DND-41 (cell line): ENCODE measurements at regions not wholly inside any gene's neighbourhood (a gene's known extent, or its start where the extent isn't known, plus 50 kb on each side); places are given as distances from the start of the nearest gene placed in this dataset.

ENCODE experiments used
- ATAC-seq: fragments of 200-7000 bp; cut with Tn5 transposase; 3 replicates; pipeline ENCODE4 v1.9.1; 2021; ENCODE audit warnings: low read depth; ENCODE audit not compliant: insufficient read depth
- DNase-seq: peaks from one replicate; pipeline ENCODE4 v3.0.0-alpha.2; 2020
- H2AFZ ChIP-seq: 2 replicates; pipeline ENCODE4 v1.6.0; 2012; ENCODE audit warnings: low read depth, low read length
- H3K27ac ChIP-seq: 2 replicates; pipeline ENCODE4 v1.5.1; 2012; ENCODE audit warnings: low read length, inconsistent platforms
- H3K27me3 ChIP-seq: fragments of 200-600 bp; sonication (generic); 2 replicates; pipeline ENCODE4 v1.6.0; 2012; ENCODE audit warnings: low read length, mild to moderate bottlenecking, inconsistent platforms; ENCODE audit not compliant: insufficient read depth, poor library complexity
- H3K36me3 ChIP-seq: 2 replicates; pipeline ENCODE4 v1.5.1; 2012; ENCODE audit warnings: low read length, inconsistent platforms; ENCODE audit not compliant: insufficient read depth
- H3K4me1 ChIP-seq: 2 replicates; pipeline ENCODE4 v1.5.1; 2012; ENCODE audit warnings: mild to moderate bottlenecking, low read length; ENCODE audit not compliant: insufficient read depth
- H3K4me2 ChIP-seq: 2 replicates; pipeline ENCODE4 v1.6.0; 2012; ENCODE audit warnings: mild to moderate bottlenecking, moderate library complexity, low read length, inconsistent platforms; ENCODE audit not compliant: insufficient read depth
- H3K4me3 ChIP-seq, 2 experiments: fragments of 200-600 bp in 1 of 2; shearing (Covaris generic) in 1 of 2; 2 replicates each; pipeline ENCODE4 v1.5.1; 2012 to 2016; ENCODE audit warnings: inconsistent platforms in 2 of 2, low read length in 2 of 2, mild to moderate bottlenecking in 2 of 2, low read depth in 1 of 2, moderate library complexity in 1 of 2
- H3K79me2 ChIP-seq: 2 replicates; pipeline ENCODE4 v1.6.0; 2012; ENCODE audit warnings: low read length, inconsistent platforms; ENCODE audit not compliant: insufficient read depth
- H3K9ac ChIP-seq: 2 replicates; pipeline ENCODE4 v1.6.0; 2012; ENCODE audit warnings: low read depth, mild to moderate bottlenecking, inconsistent platforms, low read length, moderate library complexity
- H3K9me3 ChIP-seq: 2 replicates; pipeline ENCODE4 v1.5.1; 2012; ENCODE audit warnings: low read length, moderate library complexity, mild to moderate bottlenecking, inconsistent platforms; ENCODE audit not compliant: insufficient read depth, severe bottlenecking
- H4K20me1 ChIP-seq: 2 replicates; pipeline ENCODE4 v1.6.0; 2012; ENCODE audit warnings: low read length; ENCODE audit not compliant: insufficient read depth
- CTCF ChIP-seq: IDR thresholded peaks from 2 replicates; pipeline ENCODE4 v1.5.1; 2012; ENCODE audit warnings: borderline replicate concordance, low read length, moderate library complexity, mild to moderate bottlenecking; ENCODE audit not compliant: poor library complexity, severe bottlenecking; ENCODE audit errors: extremely low read depth
- EZH2 ChIP-seq: IDR thresholded peaks from 3 replicates; pipeline ENCODE4 v1.6.1; 2012; ENCODE audit warnings: borderline replicate concordance, low read depth, mild to moderate bottlenecking, moderate library complexity, low read length, inconsistent platforms; ENCODE audit not compliant: severe bottlenecking

- DNase-seq (no peak), ATAC-seq (no peak)
- H4K20me1 ChIP-seq = no peaks in the 10 kb centered on the region
- H3K27ac ChIP-seq = no peak overlapping the region
- no peaks in the 10 kb centered on the region for H3K9me3 ChIP-seq
- TF ChIP-seq CTCF (no peak), EZH2 (no peak)
- H3K4me1 ChIP-seq = peaks cover 9% of the 10 kb centered on the region
- H3K27me3 ChIP-seq = peaks cover 2% of the 10 kb centered on the region
- no peak overlapping the region for H2AFZ ChIP-seq
- H3K36me3 ChIP-seq = no peaks in the 10 kb centered on the region
- H3K4me3 ChIP-seq = no peak overlapping the region
- no peak overlapping the region for H3K4me2 ChIP-seq
- H3K79me2 ChIP-seq = no peaks in the 10 kb centered on the region
- no peak overlapping the region for H3K9ac ChIP-seq
Observed at GRCh38 chr2:237156857-237157779, 71.4 kb downstream of the COPS8 start.

GRCh38 chr2:237157780-237158102, 72.1 kb downstream of the COPS8 start:
- no peak overlapping the region for H3K27ac ChIP-seq
- ATAC-seq = no peak
- no peaks in the 10 kb centered on the region for H4K20me1 ChIP-seq
- H3K79me2 ChIP-seq = no peaks in the 10 kb centered on the region
- peaks cover 9% of the 10 kb centered on the region for H3K4me1 ChIP-seq
- no peak overlapping the region for H3K4me3 ChIP-seq
- no peaks in the 10 kb centered on the region for H3K9me3 ChIP-seq
- TF ChIP-seq CTCF (no peak), EZH2 (no peak)
- no peaks in the 10 kb centered on the region for H3K36me3 ChIP-seq
- no peak overlapping the region for H3K9ac ChIP-seq
- H3K27me3 ChIP-seq = peaks cover 2% of the 10 kb centered on the region
- H3K4me2 ChIP-seq = no peak overlapping the region
- H2AFZ ChIP-seq = no peak overlapping the region
- no peak for DNase-seq

- Histone ChIP-seq H3K27ac (no peak overlapping the region), H3K9ac (no peak overlapping the region), H3K27me3 (peaks cover 2% of the 10 kb centered on the region), H3K4me3 (no peak overlapping the region), H3K4me1 (peaks cover 9% of the 10 kb centered on the region), H3K4me2 (no peak overlapping the region), H2AFZ (no peak overlapping the region), H3K9me3 (no peaks in the 10 kb centered on the region), H3K79me2 (no peaks in the 10 kb centered on the region), H3K36me3 (no peaks in the 10 kb centered on the region), H4K20me1 (no peaks in the 10 kb centered on the region)
- TF ChIP-seq CTCF (no peak), EZH2 (no peak)
- ATAC-seq (no peak), DNase-seq (no peak)
Observed at GRCh38 chr2:237158194-237158593, 72.5 kb downstream of the COPS8 start.
